A549 (cell line): ENCODE measurements at regions not wholly inside any gene's neighbourhood (a gene's known extent, or its start where the extent isn't known, plus 50 kb on each side); places are given as distances from the start of the nearest gene placed in this dataset.
A peak's percentile ranks its signal among the peaks of the same experiment; 100 is the strongest.

Experiments
- ATAC-seq, 2 experiments: fragments of 200-7000 bp in 1 of 2; fragments of >200 bp in 1 of 2; cut with Nextera tagmentation in 1 of 2; cut with Tn5 transposase in 1 of 2; 3 replicates each; pipeline versions ENCODE4 v1.8.0 to v1.9.1; 2018 to 2020; ENCODE audit warnings: mild to moderate bottlenecking in 1 of 2, moderate library complexity in 1 of 2
- CTCF ChIA-PET: fragments of 300-600 bp; sonication (Branson Sonifier 250); formaldehyde crosslinking; extraction: SDS; loops from one replicate; lab custom pipeline; 2021; ENCODE audit warnings: antibody characterized with exemption, inconsistent platforms; lab: Yijun Ruan, JAX
- POLR2A ChIA-PET: fragments of 350-600 bp; formaldehyde crosslinking; extraction: SDS; loops from one replicate; lab custom pipeline; 2021; ENCODE audit warnings: antibody characterized with exemption, inconsistent platforms; lab: Yijun Ruan, JAX
- DNase-seq, 2 experiments: peaks; one replicate each; pipeline versions ENCODE4 v3.0.0 to v3.0.0-alpha.2; 2011 to 2016; ENCODE audit warnings: low read depth in 1 of 2, low spot score in 1 of 2
- FAIRE-seq: peaks from 2 replicates; lab custom pipeline; 2011; peaks lifted over from hg19 to GRCh38; lab: Jason Lieb, UNC
- H3K27ac ChIP-seq, 2 experiments: fragments of >200 bp; sonication (Bioruptor Twin); formaldehyde crosslinking; 3 replicates each; pipeline ENCODE4 v1.5.1; 2016 to 2017
- H3K4me1 ChIP-seq: fragments of >200 bp; sonication (Bioruptor Twin); formaldehyde crosslinking; 3 replicates; pipeline ENCODE4 v1.6.1; 2016
- H3K4me2 ChIP-seq: fragments of >200 bp; sonication (Bioruptor Twin); formaldehyde crosslinking; 3 replicates; pipeline ENCODE4 v1.6.1; 2016
- H3K4me3 ChIP-seq: fragments of >200 bp; sonication (Bioruptor Twin); formaldehyde crosslinking; 3 replicates; pipeline ENCODE4 v1.5.1; 2016
- H3K9me3 ChIP-seq: fragments of >200 bp; sonication (Bioruptor Twin); formaldehyde crosslinking; 3 replicates; pipeline ENCODE4 v1.6.1; 2016
- BHLHE40 ChIP-seq: IDR thresholded peaks from 2 replicates; pipeline ENCODE4 v1.6.1; 2012; ENCODE audit warnings: low read depth, low read length, inconsistent platforms
- FOSB ChIP-seq: fragments of 250-450 bp; sonication (Bioruptor Pico); IDR thresholded peaks from 2 replicates; pipeline ENCODE4 v1.5.0; 2020; ENCODE audit warnings: mild to moderate bottlenecking, moderate library complexity
- FOSL2 ChIP-seq, 2 experiments: fragments of 450-650 bp in 1 of 2; fragments of >200 bp in 1 of 2; sonication (Bioruptor Twin) in 1 of 2; formaldehyde crosslinking; IDR thresholded peaks; 2 replicates each; pipeline versions ENCODE4 v1.5.0 to v1.6.1; 2016 to 2020; ENCODE audit warnings: mild to moderate bottlenecking in 1 of 2, moderate library complexity in 1 of 2
- FOXS1 ChIP-seq: fragments of 250-450 bp; sonication (Bioruptor Pico); IDR thresholded peaks from 2 replicates; pipeline ENCODE4 v1.5.0; 2020; ENCODE audit warnings: mild to moderate bottlenecking, moderate library complexity
- GATA3 ChIP-seq: IDR thresholded peaks from 2 replicates; pipeline ENCODE4 v1.6.1; 2012; ENCODE audit warnings: borderline replicate concordance
- JUN ChIP-seq, 2 experiments: fragments of >200 bp; sonication (Bioruptor Twin); formaldehyde crosslinking; IDR thresholded peaks; 2 replicates in 1 of 2; 3 replicates in 1 of 2; pipeline ENCODE4 v1.6.1; 2016 to 2017
- KDM1A ChIP-seq: fragments of 200-600 bp; sonication (generic); IDR thresholded peaks from 2 replicates; pipeline ENCODE4 v1.6.1; 2016; ENCODE audit warnings: low read depth, mild to moderate bottlenecking
- MAFK ChIP-seq: fragments of 450-650 bp; IDR thresholded peaks from 2 replicates; pipeline ENCODE4 v1.6.1; 2014; ENCODE audit not compliant: partially characterized antibody
- NR3C1 ChIP-seq: fragments of >200 bp; sonication (Bioruptor Twin); formaldehyde crosslinking; IDR thresholded peaks from 3 replicates; pipeline ENCODE4 v1.6.1; 2017
- POLR2AphosphoS2 ChIP-seq: conservative IDR thresholded peaks from 2 replicates; pipeline ENCODE4 v1.6.1; 2012; ENCODE audit warnings: low read length, improper control_type of control experiment, inconsistent platforms
- RARB ChIP-seq: fragments of 250-450 bp; sonication (Bioruptor Pico); IDR thresholded peaks from 2 replicates; pipeline ENCODE4 v1.8.0; 2021; ENCODE audit warnings: mild to moderate bottlenecking, moderate library complexity
- RNF2 ChIP-seq: fragments of 200-600 bp; sonication (generic); IDR thresholded peaks from 2 replicates; pipeline ENCODE4 v1.6.1; 2016; ENCODE audit warnings: low read depth, mild to moderate bottlenecking, antibody characterized with exemption, moderate library complexity, borderline replicate concordance
- TP53 ChIP-seq: fragments of 250-450 bp; sonication (Bioruptor Pico); IDR thresholded peaks from 2 replicates; pipeline ENCODE4 v1.5.0; 2021; ENCODE audit warnings: mild to moderate bottlenecking, moderate library complexity
- ZFP36 ChIP-seq: fragments of 450-650 bp; IDR thresholded peaks from 2 replicates; pipeline ENCODE4 v1.6.1; 2014; ENCODE audit warnings: borderline replicate concordance; ENCODE audit not compliant: partially characterized antibody
- WGBS: methylation state at CpG from one replicate; pipeline ENCODE4 v1.1.6; 2017; ENCODE audit errors: missing lambda C conversion rate; 5-methylcytosine and 5-hydroxymethylcytosine counted together
- TF ChIP-seq, protein P1 (sequence below): IDR thresholded peaks from 2 replicates; pipeline ENCODE4 v1.6.1; 2012; ENCODE audit warnings: low read depth, borderline replicate concordance
- TF ChIP-seq, protein P2 (sequence below): fragments of 250-450 bp; sonication (Bioruptor Pico); IDR thresholded peaks from 2 replicates; pipeline ENCODE4 v1.5.0; 2021; ENCODE audit warnings: mild to moderate bottlenecking, moderate library complexity, borderline replicate concordance
- TF ChIP-seq, protein P3 (sequence below): IDR thresholded peaks from 2 replicates; pipeline ENCODE4 v1.6.1; 2012

- peaks cover 3% of the 10 kb centered on the region; the same call in 1 of the 3 replicates for H3K9me3 ChIP-seq
- ATAC-seq (no peak), DNase-seq (no peak), FAIRE-seq (no peak)
- no peak overlapping the region for H3K4me2 ChIP-seq
- no peak for TF ChIP-seq BHLHE40
- TF ChIP-seq GATA3: no peak
- TF ChIP-seq, protein P1, sequence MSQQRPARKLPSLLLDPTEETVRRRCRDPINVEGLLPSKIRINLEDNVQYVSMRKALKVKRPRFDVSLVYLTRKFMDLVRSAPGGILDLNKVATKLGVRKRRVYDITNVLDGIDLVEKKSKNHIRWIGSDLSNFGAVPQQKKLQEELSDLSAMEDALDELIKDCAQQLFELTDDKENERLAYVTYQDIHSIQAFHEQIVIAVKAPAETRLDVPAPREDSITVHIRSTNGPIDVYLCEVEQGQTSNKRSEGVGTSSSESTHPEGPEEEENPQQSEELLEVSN: no peak
- TF ChIP-seq FOXS1: no peak
- TF ChIP-seq RARB: no peak
- no peak for TF ChIP-seq FOSB (CRISPR knock-in tag)
- TF ChIP-seq MAFK: no peak
- no peak for TF ChIP-seq FOSL2 (IDR thresholded peaks at IDR 0.05)
- TF ChIP-seq FOSL2 (CRISPR knock-in tag; IDR thresholded peaks at IDR 0.05): no peak
- no peak for TF ChIP-seq JUN (IDR thresholded peaks at IDR 0.05)
- TF ChIP-seq, protein P2, sequence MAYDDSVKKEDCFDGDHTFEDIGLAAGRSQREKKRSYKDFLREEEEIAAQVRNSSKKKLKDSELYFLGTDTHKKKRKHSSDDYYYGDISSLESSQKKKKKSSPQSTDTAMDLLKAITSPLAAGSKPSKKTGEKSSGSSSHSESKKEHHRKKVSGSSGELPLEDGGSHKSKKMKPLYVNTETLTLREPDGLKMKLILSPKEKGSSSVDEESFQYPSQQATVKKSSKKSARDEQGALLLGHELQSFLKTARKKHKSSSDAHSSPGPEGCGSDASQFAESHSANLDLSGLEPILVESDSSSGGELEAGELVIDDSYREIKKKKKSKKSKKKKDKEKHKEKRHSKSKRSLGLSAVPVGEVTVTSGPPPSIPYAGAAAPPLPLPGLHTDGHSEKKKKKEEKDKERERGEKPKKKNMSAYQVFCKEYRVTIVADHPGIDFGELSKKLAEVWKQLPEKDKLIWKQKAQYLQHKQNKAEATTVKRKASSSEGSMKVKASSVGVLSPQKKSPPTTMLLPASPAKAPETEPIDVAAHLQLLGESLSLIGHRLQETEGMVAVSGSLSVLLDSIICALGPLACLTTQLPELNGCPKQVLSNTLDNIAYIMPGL (CRISPR knock-in tag): no peak
- no peak for TF ChIP-seq NR3C1
- TF ChIP-seq KDM1A: no peak
- TF ChIP-seq ZFP36: no peak
- TF ChIP-seq, protein P3, sequence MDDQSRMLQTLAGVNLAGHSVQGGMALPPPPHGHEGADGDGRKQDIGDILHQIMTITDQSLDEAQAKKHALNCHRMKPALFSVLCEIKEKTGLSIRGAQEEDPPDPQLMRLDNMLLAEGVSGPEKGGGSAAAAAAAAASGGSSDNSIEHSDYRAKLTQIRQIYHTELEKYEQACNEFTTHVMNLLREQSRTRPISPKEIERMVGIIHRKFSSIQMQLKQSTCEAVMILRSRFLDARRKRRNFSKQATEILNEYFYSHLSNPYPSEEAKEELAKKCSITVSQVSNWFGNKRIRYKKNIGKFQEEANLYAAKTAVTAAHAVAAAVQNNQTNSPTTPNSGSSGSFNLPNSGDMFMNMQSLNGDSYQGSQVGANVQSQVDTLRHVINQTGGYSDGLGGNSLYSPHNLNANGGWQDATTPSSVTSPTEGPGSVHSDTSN: no peak
- TF ChIP-seq POLR2AphosphoS2: no peak
- TF ChIP-seq RNF2: no peak
- ChIA-PET CTCF (interaction anchor here (0.6 to 1.1 kb wide), 2 partner anchors 16 to 401 kb away, joined by 3 to 4 read pairs; no protein-coding TSS in a partner anchor), POLR2A (no interaction called here)
- WGBS: 79% methylated on average over 7 of the region's 7 CpGs
- no peak overlapping the region for H3K27ac ChIP-seq
- H3K4me1 ChIP-seq: peaks cover 6% of the 10 kb centered on the region; the same call in 2 of the 3 replicates
- H3K4me3 ChIP-seq: no peak overlapping the region
Observed at GRCh38 chr22:27552176-27552575, 249.4 kb downstream of the MN1 start.

GRCh38 chr22:27552863-27553262 lies 248.7 kb downstream of the MN1 start:
- DNase-seq: no peak
- ATAC-seq: no peak
- WGBS: 76% methylated on average over 1 of the region's 1 CpG
- H3K9me3 ChIP-seq: peaks cover 3% of the 10 kb centered on the region; the same call in 1 of the 3 replicates
- no peak overlapping the region for H3K27ac ChIP-seq
- H3K4me2 ChIP-seq: no peak overlapping the region
- peaks cover 13% of the 10 kb centered on the region; the same call in 2 of the 3 replicates for H3K4me1 ChIP-seq
- FAIRE-seq: no peak
- ChIA-PET CTCF (interaction anchor here (1.1 kb wide), 1 partner anchor 17 kb away, joined by 3 read pairs; no protein-coding TSS in a partner anchor), POLR2A (no interaction called here)
- no peak for TF ChIP-seq FOSL2 (IDR thresholded peaks at IDR 0.05)
- TF ChIP-seq FOSL2 (CRISPR knock-in tag; IDR thresholded peaks at IDR 0.05): no peak
- H3K4me3 ChIP-seq: no peak overlapping the region

GRCh38 chr22:27554106-27554811 lies 247.3 kb downstream of the MN1 start:
- Histone ChIP-seq H3K4me3 (no peak overlapping the region), H3K4me2 (no peak overlapping the region), H3K4me1 (peaks cover 13% of the 10 kb centered on the region; the same call in 2 of the 3 replicates), H3K27ac (no peak overlapping the region), H3K9me3 (peaks cover 3% of the 10 kb centered on the region; the same call in 1 of the 3 replicates)
- no peak for ATAC-seq
- TF ChIP-seq MAFK: peak; percentile 6
- TF ChIP-seq TP53 (CRISPR knock-in tag): no peak
- ChIA-PET CTCF (interaction anchor here (1.1 kb wide), 1 partner anchor 9 kb away, joined by 3 read pairs; no protein-coding TSS in a partner anchor), POLR2A (no interaction called here)
- FAIRE-seq: no peak
- 62% methylated on average over 14 of the region's 14 CpGs for WGBS
- no peak for DNase-seq
